Esophagus squamous epithelium (tissue), 4 donors: ENCODE measurements at regions not wholly inside any gene's neighbourhood (a gene's known extent, or its start where the extent isn't known, plus 50 kb on each side); places are given as distances from the start of the nearest gene placed in this dataset.

ENCODE experiments used
- POLR2A ChIP-seq, 4 donors: fragments of 450-650 bp; IDR thresholded peaks; one replicate each; pipeline ENCODE4 v1.6.1; 2017; ENCODE audit warnings: antibody characterized with exemption in 4 of 4, mild to moderate bottlenecking in 4 of 4, moderate library complexity in 3 of 4
- TF ChIP-seq, protein P1 (sequence below), 6 experiments: fragments of 450-650 bp in 4 of 6; fragments of 200-600 bp in 2 of 6; sonication (generic) in 2 of 6; IDR thresholded peaks; one replicate each; pipeline ENCODE4 v1.5.1; 2016 to 2019; ENCODE audit warnings: antibody characterized with exemption in 6 of 6, mild to moderate bottlenecking in 4 of 6, moderate library complexity in 4 of 6

DNA sequence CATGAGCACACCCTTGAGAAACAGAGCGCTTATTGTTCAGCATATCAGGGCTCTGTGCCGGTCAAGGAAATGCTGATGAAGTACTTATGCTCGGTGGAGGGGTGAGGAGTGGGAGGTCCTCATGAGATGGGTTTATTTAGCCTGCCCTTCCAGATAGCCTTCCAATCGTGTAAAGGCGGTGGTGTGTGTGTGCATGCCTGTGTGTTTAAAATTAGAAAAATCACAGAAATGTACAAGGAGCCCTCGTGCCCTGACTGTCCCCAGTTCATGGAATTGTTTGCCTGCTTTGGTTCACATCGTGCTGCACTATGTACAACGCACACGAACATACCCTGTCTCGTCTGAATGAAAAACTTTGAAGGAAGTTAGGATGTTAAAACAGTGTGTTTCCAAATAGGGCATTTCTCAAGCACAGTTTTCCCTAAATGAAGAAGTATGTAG is 158.6 kb downstream of the AQP4 start:
- TF ChIP-seq, protein P1, sequence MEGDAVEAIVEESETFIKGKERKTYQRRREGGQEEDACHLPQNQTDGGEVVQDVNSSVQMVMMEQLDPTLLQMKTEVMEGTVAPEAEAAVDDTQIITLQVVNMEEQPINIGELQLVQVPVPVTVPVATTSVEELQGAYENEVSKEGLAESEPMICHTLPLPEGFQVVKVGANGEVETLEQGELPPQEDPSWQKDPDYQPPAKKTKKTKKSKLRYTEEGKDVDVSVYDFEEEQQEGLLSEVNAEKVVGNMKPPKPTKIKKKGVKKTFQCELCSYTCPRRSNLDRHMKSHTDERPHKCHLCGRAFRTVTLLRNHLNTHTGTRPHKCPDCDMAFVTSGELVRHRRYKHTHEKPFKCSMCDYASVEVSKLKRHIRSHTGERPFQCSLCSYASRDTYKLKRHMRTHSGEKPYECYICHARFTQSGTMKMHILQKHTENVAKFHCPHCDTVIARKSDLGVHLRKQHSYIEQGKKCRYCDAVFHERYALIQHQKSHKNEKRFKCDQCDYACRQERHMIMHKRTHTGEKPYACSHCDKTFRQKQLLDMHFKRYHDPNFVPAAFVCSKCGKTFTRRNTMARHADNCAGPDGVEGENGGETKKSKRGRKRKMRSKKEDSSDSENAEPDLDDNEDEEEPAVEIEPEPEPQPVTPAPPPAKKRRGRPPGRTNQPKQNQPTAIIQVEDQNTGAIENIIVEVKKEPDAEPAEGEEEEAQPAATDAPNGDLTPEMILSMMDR (IDR thresholded peaks at IDR 0.05), result no peak
- TF ChIP-seq POLR2A (IDR thresholded peaks at IDR 0.05), result no peak
